ENCODE measurements at regions not wholly inside any gene's neighbourhood (a gene's known extent, or its start where the extent isn't known, plus 50 kb on each side); places are given as distances from the start of the nearest gene placed in this dataset.
"Not testable (repeated sequence)": the region's sequence is repeated elsewhere in the genome, so short reads cannot be mapped to it uniquely, and the experiment has no call there.

DNA sequence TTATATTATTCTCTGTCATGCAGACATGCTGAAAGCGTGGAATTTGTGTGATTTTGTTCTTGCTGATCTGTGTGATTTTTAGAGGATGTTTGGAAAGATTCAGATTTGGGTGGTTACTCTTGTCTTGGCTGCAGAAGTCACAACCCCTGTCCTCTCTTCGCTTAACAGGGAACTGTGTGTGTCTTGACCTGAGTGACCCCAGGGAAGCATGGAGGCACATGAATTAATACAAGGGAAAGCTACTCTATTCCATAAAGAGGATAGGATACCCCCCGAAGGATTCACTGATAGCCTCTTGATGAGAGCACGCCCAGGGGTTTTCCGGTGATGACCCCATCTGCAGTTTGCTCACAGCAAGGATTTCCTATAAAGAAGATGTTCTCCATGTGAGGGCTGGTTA is 168.8 kb upstream of the ZNF469 start:
- not testable (repeated sequence) for H3K4me3 ChIP-seq (ENCODE audit: low read depth in 1 of 5, low read length in 5 of 5); H3K4me1 ChIP-seq (ENCODE audit: control insufficient read depth in 5 of 5, insufficient read depth in 5 of 5, low read length in 5 of 5); H3K9me3 ChIP-seq (ENCODE audit: control insufficient read depth in 5 of 5, low read length in 5 of 5); H3K9ac ChIP-seq (ENCODE audit: low read length in 5 of 5); H3K27me3 ChIP-seq (ENCODE audit: control insufficient read depth in 5 of 5, insufficient read depth in 4 of 5, low read length in 5 of 5); H3K36me3 ChIP-seq (ENCODE audit: control insufficient read depth in 5 of 5, insufficient read depth in 5 of 5, low read length in 5 of 5); H3K27ac ChIP-seq (ENCODE audit: low read depth, low read length)

- H3K27ac ChIP-seq (ENCODE audit: low read depth, low read length); H3K4me1 ChIP-seq (ENCODE audit: control insufficient read depth in 5 of 5, insufficient read depth in 5 of 5, low read length in 5 of 5); H3K9me3 ChIP-seq (ENCODE audit: control insufficient read depth in 5 of 5, low read length in 5 of 5); H3K27me3 ChIP-seq (ENCODE audit: control insufficient read depth in 5 of 5, insufficient read depth in 4 of 5, low read length in 5 of 5); H3K9ac ChIP-seq (ENCODE audit: low read length in 5 of 5); H3K36me3 ChIP-seq (ENCODE audit: control insufficient read depth in 5 of 5, insufficient read depth in 5 of 5, low read length in 5 of 5); H3K4me3 ChIP-seq (ENCODE audit: low read depth in 1 of 5, low read length in 5 of 5): not testable (repeated sequence)
These were observed 161.6 kb upstream of the ZNF469 start for GRCh38 chr16:88221001-88221761.

DNA sequence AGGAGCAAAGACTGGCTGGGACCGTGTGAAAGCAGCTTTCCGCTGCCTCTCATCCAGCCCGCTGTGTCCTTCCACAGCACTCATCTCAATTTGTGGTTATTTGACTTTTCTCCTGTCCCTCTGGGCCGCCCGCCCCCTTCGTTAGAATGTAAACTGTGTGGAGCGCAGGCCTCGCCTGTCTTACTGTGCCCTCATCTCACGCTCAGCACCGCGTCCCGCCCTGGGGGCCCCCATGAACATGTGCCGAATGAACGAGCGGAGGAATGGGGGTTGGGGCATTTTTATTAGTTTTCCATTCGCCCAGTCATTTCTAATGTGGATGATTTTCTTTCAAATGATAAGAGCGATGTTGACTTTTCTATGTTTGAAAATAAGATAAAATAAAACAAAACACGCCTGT is 159.1 kb upstream of the ZNF469 start:
- H3K9me3 ChIP-seq (ENCODE audit: control insufficient read depth in 5 of 5, low read length in 5 of 5); H3K36me3 ChIP-seq (ENCODE audit: control insufficient read depth in 5 of 5, insufficient read depth in 5 of 5, low read length in 5 of 5); H3K27me3 ChIP-seq (ENCODE audit: control insufficient read depth in 5 of 5, insufficient read depth in 4 of 5, low read length in 5 of 5); H3K4me3 ChIP-seq (ENCODE audit: low read depth in 1 of 5, low read length in 5 of 5); H3K4me1 ChIP-seq (ENCODE audit: control insufficient read depth in 5 of 5, insufficient read depth in 5 of 5, low read length in 5 of 5); H3K9ac ChIP-seq (ENCODE audit: low read length in 5 of 5); H3K27ac ChIP-seq (ENCODE audit: low read depth, low read length): not testable (repeated sequence)

- H3K4me1 ChIP-seq (ENCODE audit: control insufficient read depth in 5 of 5, insufficient read depth in 5 of 5, low read length in 5 of 5); H3K27me3 ChIP-seq (ENCODE audit: control insufficient read depth in 5 of 5, insufficient read depth in 4 of 5, low read length in 5 of 5); H3K27ac ChIP-seq (ENCODE audit: low read depth, low read length); H3K36me3 ChIP-seq (ENCODE audit: control insufficient read depth in 5 of 5, insufficient read depth in 5 of 5, low read length in 5 of 5); H3K9ac ChIP-seq (ENCODE audit: low read length in 5 of 5); H3K9me3 ChIP-seq (ENCODE audit: control insufficient read depth in 5 of 5, low read length in 5 of 5); H3K4me3 ChIP-seq (ENCODE audit: low read depth in 1 of 5, low read length in 5 of 5): not testable (repeated sequence)
These were observed 158.4 kb upstream of the ZNF469 start for GRCh38 chr16:88224131-88224898.

DNA sequence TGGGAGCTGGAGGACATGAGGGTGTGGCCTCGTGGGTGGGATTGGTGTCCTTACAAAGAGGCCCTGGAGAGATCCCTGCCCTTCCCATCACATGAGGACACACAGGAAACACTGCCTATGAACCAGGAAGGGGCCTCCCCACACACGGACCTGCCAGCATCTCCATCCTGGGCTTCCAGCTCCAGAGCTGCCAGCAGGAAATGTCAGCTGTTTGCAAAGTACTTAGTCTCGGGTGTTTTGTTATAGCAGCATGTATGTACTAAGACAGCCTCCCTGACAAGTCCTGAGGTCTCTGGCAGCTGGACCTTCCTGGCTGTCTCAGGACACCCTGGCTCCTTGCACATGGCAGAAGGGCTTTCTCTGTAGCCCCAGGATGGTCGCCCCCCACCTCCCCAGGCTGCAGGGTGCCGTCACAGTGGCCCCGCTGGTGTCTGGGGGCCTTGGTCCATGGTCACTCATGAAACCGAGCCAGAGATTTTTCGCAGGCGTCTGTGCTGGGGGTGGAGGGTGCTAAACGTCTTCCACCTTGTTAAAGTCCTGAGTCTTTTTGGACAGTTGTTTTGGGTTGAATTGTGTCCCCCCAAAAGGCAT is 157.0 kb upstream of the ZNF469 start:
- H3K9ac ChIP-seq (ENCODE audit: low read length in 5 of 5); H3K9me3 ChIP-seq (ENCODE audit: control insufficient read depth in 5 of 5, low read length in 5 of 5); H3K27me3 ChIP-seq (ENCODE audit: control insufficient read depth in 5 of 5, insufficient read depth in 4 of 5, low read length in 5 of 5); H3K27ac ChIP-seq (ENCODE audit: low read depth, low read length); H3K36me3 ChIP-seq (ENCODE audit: control insufficient read depth in 5 of 5, insufficient read depth in 5 of 5, low read length in 5 of 5); H3K4me1 ChIP-seq (ENCODE audit: control insufficient read depth in 5 of 5, insufficient read depth in 5 of 5, low read length in 5 of 5); H3K4me3 ChIP-seq (ENCODE audit: low read depth in 1 of 5, low read length in 5 of 5): not testable (repeated sequence)

GRCh38 chr16:88226302-88226701 is 156.5 kb upstream of the ZNF469 start:
- H3K4me1 ChIP-seq (ENCODE audit: control insufficient read depth in 5 of 5, insufficient read depth in 5 of 5, low read length in 5 of 5); H3K9me3 ChIP-seq (ENCODE audit: control insufficient read depth in 5 of 5, low read length in 5 of 5); H3K9ac ChIP-seq (ENCODE audit: low read length in 5 of 5): not testable (repeated sequence)

DNA sequence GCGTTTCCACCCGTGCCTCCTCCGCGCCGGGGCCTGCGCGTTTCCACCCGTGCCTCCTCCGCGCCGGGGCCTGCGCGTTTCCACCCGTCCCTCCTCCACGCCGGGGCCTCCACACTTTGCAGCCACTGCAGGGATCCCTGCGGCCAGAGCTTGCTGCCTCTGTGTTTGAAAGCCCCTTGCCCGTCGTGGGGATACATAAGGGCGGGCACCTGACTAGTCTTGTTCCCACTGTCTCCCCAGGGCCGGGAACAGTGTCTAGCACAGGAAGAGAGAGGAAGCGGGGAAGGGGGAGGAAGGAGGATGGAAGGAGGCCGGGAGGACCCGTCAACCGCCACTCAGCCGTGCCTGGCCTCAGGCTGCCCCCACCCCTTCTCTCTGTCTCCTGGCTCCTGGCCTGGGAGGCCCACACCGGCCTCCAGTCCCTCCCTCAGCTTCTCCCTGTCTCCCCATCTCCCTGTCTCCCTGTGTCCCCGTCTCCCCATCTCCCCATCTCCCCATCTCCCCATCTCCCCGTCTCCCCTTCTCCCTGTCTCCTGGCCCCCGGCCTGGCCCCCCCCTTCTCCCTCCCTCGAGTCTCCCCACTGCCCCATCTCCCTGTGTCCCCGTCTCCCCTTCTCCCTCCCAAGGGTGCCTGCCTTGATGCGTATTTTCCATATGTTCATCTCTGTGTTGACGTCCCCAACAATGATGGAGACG is 155.6 kb upstream of the ZNF469 start:
- H3K4me3 ChIP-seq (ENCODE audit: low read depth in 1 of 5, low read length in 5 of 5); H3K4me1 ChIP-seq (ENCODE audit: control insufficient read depth in 5 of 5, insufficient read depth in 5 of 5, low read length in 5 of 5); H3K27ac ChIP-seq (ENCODE audit: low read depth, low read length); H3K9me3 ChIP-seq (ENCODE audit: control insufficient read depth in 5 of 5, low read length in 5 of 5); H3K36me3 ChIP-seq (ENCODE audit: control insufficient read depth in 5 of 5, insufficient read depth in 5 of 5, low read length in 5 of 5); H3K9ac ChIP-seq (ENCODE audit: low read length in 5 of 5); H3K27me3 ChIP-seq (ENCODE audit: control insufficient read depth in 5 of 5, insufficient read depth in 4 of 5, low read length in 5 of 5): not testable (repeated sequence)

More at GRCh38 chr16:88226302-88226701, 156.5 kb upstream of the ZNF469 start:
- not testable (repeated sequence) for H3K4me3 ChIP-seq (ENCODE audit: low read depth in 1 of 5, low read length in 5 of 5); H3K36me3 ChIP-seq (ENCODE audit: control insufficient read depth in 5 of 5, insufficient read depth in 5 of 5, low read length in 5 of 5); H3K27me3 ChIP-seq (ENCODE audit: control insufficient read depth in 5 of 5, insufficient read depth in 4 of 5, low read length in 5 of 5); H3K27ac ChIP-seq (ENCODE audit: low read depth, low read length)

- not testable (repeated sequence) for H3K27me3 ChIP-seq (ENCODE audit: control insufficient read depth in 5 of 5, insufficient read depth in 4 of 5, low read length in 5 of 5); H3K4me1 ChIP-seq (ENCODE audit: control insufficient read depth in 5 of 5, insufficient read depth in 5 of 5, low read length in 5 of 5); H3K4me3 ChIP-seq (ENCODE audit: low read depth in 1 of 5, low read length in 5 of 5); H3K9me3 ChIP-seq (ENCODE audit: control insufficient read depth in 5 of 5, low read length in 5 of 5); H3K9ac ChIP-seq (ENCODE audit: low read length in 5 of 5); H3K27ac ChIP-seq (ENCODE audit: low read depth, low read length); H3K36me3 ChIP-seq (ENCODE audit: control insufficient read depth in 5 of 5, insufficient read depth in 5 of 5, low read length in 5 of 5)
These were observed 154.9 kb upstream of the ZNF469 start for GRCh38 chr16:88227722-88228482.

DNA sequence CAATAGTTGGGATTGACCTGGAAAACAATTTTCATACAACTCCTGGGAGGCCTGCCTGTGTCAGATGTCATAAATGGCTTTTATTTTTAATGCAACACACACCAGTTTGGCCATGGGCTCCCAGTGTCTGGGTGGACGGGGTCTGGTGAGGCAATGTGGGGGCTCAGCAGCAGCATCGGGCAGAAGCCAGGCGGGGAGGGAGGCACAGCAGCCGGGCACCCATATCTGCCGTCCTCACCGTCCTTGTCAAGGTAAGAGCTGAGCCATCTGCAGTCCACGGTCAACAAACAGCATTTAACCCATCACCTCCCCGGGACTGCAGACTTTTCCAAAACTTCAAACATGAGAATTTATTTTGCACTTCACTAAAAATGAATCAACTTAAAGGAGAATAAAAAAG is 154.0 kb upstream of the ZNF469 start:
- H3K9ac ChIP-seq (ENCODE audit: low read length in 5 of 5); H3K9me3 ChIP-seq (ENCODE audit: control insufficient read depth in 5 of 5, low read length in 5 of 5); H3K27ac ChIP-seq (ENCODE audit: low read depth, low read length); H3K4me3 ChIP-seq (ENCODE audit: low read depth in 1 of 5, low read length in 5 of 5); H3K36me3 ChIP-seq (ENCODE audit: control insufficient read depth in 5 of 5, insufficient read depth in 5 of 5, low read length in 5 of 5); H3K27me3 ChIP-seq (ENCODE audit: control insufficient read depth in 5 of 5, insufficient read depth in 4 of 5, low read length in 5 of 5); H3K4me1 ChIP-seq (ENCODE audit: control insufficient read depth in 5 of 5, insufficient read depth in 5 of 5, low read length in 5 of 5): not testable (repeated sequence)

Measured in subcutaneous abdominal adipose tissue (tissue), 5 donors.